K562 (cell line): ENCODE measurements at regions not wholly inside any gene's neighbourhood (a gene's known extent, or its start where the extent isn't known, plus 50 kb on each side); places are given as distances from the start of the nearest gene placed in this dataset.

Experiments
- ATAC-seq: fragments of 200-7000 bp; cut with Tn5 transposase; 3 replicates; pipeline ENCODE4 v1.9.1; 2020; ENCODE audit warnings: moderate library complexity
- BruUV-seq: library from RNA; stranded (reverse); fragments of 400-500 nt; replicated peaks from 2 replicates; lab custom pipeline; 2021; lab: Mats Ljungman, UMichigan
- CTCF ChIA-PET: fragments of 300-600 bp; formaldehyde crosslinking; extraction: SDS; loops from one replicate; lab custom pipeline; 2021; ENCODE audit warnings: low intra/inter-chr PET ratio; lab: Yijun Ruan, JAX
- POLR2A ChIA-PET: fragments of 300-600, 350-650 bp; sonication (Branson Sonifier 250); formaldehyde crosslinking; extraction: SDS; loops from one replicate; lab custom pipeline; 2021; ENCODE audit warnings: antibody characterized with exemption, inconsistent platforms; lab: Yijun Ruan, JAX
- DNase-seq, 4 experiments: peaks; one replicate each; pipeline versions ENCODE4 v3.0.0 to v3.0.0-alpha.2; 2011 to 2018; ENCODE audit warnings: low spot score in 3 of 4, mixed read lengths in 3 of 4; ENCODE audit errors: extremely low read depth in 1 of 4
- FAIRE-seq: peaks from 2 replicates; lab custom pipeline; 2011; peaks lifted over from hg19 to GRCh38; lab: Jason Lieb, UNC
- H2AFZ ChIP-seq: 2 replicates; pipeline ENCODE4 v1.6.0; 2011; ENCODE audit warnings: low read depth, low read length, control low read depth, inconsistent platforms
- H3K27ac ChIP-seq: fragments of 200-600 bp; 3 replicates; pipeline ENCODE4 v1.8.0; 2011; ENCODE audit warnings: low read depth, mild to moderate bottlenecking, control low read depth, inconsistent platforms, low read length, moderate library complexity, mixed read lengths; ENCODE audit errors: extremely low read depth
- H3K27me3 ChIP-seq, 2 experiments: fragments of 300-600 bp in 1 of 2; 2 replicates in 1 of 2; 3 replicates in 1 of 2; pipeline versions ENCODE4 v1.6.0 to v1.8.0; 2011; ENCODE audit warnings: inconsistent platforms in 2 of 2, low read length in 2 of 2, mild to moderate bottlenecking in 1 of 2, mixed read lengths in 1 of 2, moderate library complexity in 1 of 2; ENCODE audit not compliant: control insufficient read depth in 2 of 2, insufficient read depth in 2 of 2
- H3K36me3 ChIP-seq: fragments of 300-600 bp; 3 replicates; pipeline ENCODE4 v1.8.0; 2011; ENCODE audit warnings: mild to moderate bottlenecking, low read length, inconsistent platforms; ENCODE audit not compliant: control insufficient read depth, insufficient read depth
- H3K4me1 ChIP-seq, 2 experiments: fragments of 200-600 bp in 1 of 2; replicated peaks in 1 of 2; 2 replicates in 1 of 2; 3 replicates in 1 of 2; pipeline versions ENCODE4 v1.5.1 to v1.8.0; 2011; ENCODE audit warnings: inconsistent platforms in 2 of 2, low read length in 2 of 2, mild to moderate bottlenecking in 1 of 2, mixed read lengths in 1 of 2, moderate library complexity in 1 of 2; ENCODE audit not compliant: control insufficient read depth in 2 of 2, insufficient read depth in 2 of 2
- H3K4me2 ChIP-seq: 2 replicates; pipeline ENCODE4 v1.6.1; 2011; ENCODE audit warnings: low read length, control low read depth, inconsistent platforms, mixed read lengths; ENCODE audit not compliant: insufficient read depth
- H3K4me3 ChIP-seq: fragments of 200-600 bp; sonication (generic), shearing (Covaris generic); 2 replicates; pipeline ENCODE4 v1.5.1; 2016; ENCODE audit warnings: control low read depth, inconsistent platforms
- H3K79me2 ChIP-seq: fragments of 200-600 bp; 3 replicates; pipeline ENCODE4 v1.8.0; 2011; ENCODE audit warnings: low read length, inconsistent platforms; ENCODE audit not compliant: control insufficient read depth, insufficient read depth
- H3K9ac ChIP-seq, 2 experiments: 2 replicates each; pipeline versions ENCODE4 v1.6.0 to v1.6.1; 2011; ENCODE audit warnings: low read depth in 2 of 2, low read length in 2 of 2, control low read depth in 1 of 2, inconsistent platforms in 1 of 2, mild to moderate bottlenecking in 1 of 2, mixed read lengths in 1 of 2; ENCODE audit not compliant: insufficient read depth in 1 of 2
- H3K9me1 ChIP-seq: one replicate; pipeline ENCODE4 v1.6.0; 2011; ENCODE audit warnings: inconsistent platforms, mild to moderate bottlenecking, low read length, moderate library complexity; ENCODE audit not compliant: control insufficient read depth, insufficient read depth
- H3K9me3 ChIP-seq: replicated peaks from 2 replicates; pipeline ENCODE4 v1.5.1; 2011; ENCODE audit warnings: low read depth, low read length, inconsistent platforms; ENCODE audit not compliant: control insufficient read depth, insufficient read depth
- H4K20me1 ChIP-seq: replicated peaks from 2 replicates; pipeline ENCODE4 v1.6.1; 2011; ENCODE audit warnings: low read length, inconsistent platforms, mixed read lengths; ENCODE audit not compliant: control insufficient read depth, insufficient read depth
- BCL6 ChIP-seq: fragments of 250-450 bp; sonication (Bioruptor Pico); IDR thresholded peaks from 2 replicates; pipeline ENCODE4 v1.4.0; 2020
- KDM2B ChIP-seq: fragments of 250-450 bp; sonication (Bioruptor Pico); IDR thresholded peaks from 2 replicates; pipeline ENCODE4 v1.8.0; 2021; ENCODE audit warnings: mild to moderate bottlenecking, moderate library complexity
- NFE2 ChIP-seq: IDR thresholded peaks from 2 replicates; pipeline ENCODE4 v1.6.1; 2014; ENCODE audit warnings: antibody characterized with exemption, low read depth
- NR3C1 ChIP-seq: sonication (generic); formaldehyde crosslinking; IDR thresholded peaks from 2 replicates; pipeline ENCODE4 v1.8.1; 2022; ENCODE audit warnings: missing genetic modification reagents
- U2AF1 ChIP-seq: fragments of 200-400 bp; formaldehyde crosslinking; optimal IDR thresholded peaks from 2 replicates; pipeline ENCODE3; 2017; ENCODE audit warnings: mild to moderate bottlenecking, low read depth, low read length, moderate library complexity
- ZFPM2 ChIP-seq: fragments of 250-450 bp; sonication (Bioruptor Pico); IDR thresholded peaks from 2 replicates; pipeline ENCODE4 v1.5.1; 2022; ENCODE audit warnings: mild to moderate bottlenecking
- ZNF124 ChIP-seq: sonication (generic); formaldehyde crosslinking; IDR thresholded peaks from 2 replicates; pipeline ENCODE4 v1.8.1; 2022; ENCODE audit warnings: missing genetic modification reagents
- ZNF445 ChIP-seq: fragments of 250-450 bp; sonication (Bioruptor Pico); IDR thresholded peaks from 2 replicates; pipeline ENCODE4 v1.4.0; 2020; ENCODE audit warnings: low read depth, mild to moderate bottlenecking, moderate library complexity
- ZNF644 ChIP-seq: fragments of 200-800 bp; sonication (Bioruptor generic); IDR thresholded peaks from 2 replicates; pipeline ENCODE4 v1.6.1; 2016; ENCODE audit warnings: low read depth, missing genetic modification characterization, missing compliant biosample characterization
- ZNF76 ChIP-seq: fragments of 250-450 bp; sonication (Bioruptor Pico); IDR thresholded peaks from 2 replicates; pipeline ENCODE4 v1.4.0; 2020; ENCODE audit warnings: mild to moderate bottlenecking, moderate library complexity, borderline replicate concordance
- ZNF766 ChIP-seq: fragments of 200-800 bp; sonication (Bioruptor generic); conservative IDR thresholded peaks from 2 replicates; pipeline ENCODE4 v1.6.1; 2016; ENCODE audit warnings: missing genetic modification characterization, missing compliant biosample characterization
- WGBS: fragments of 100-300 bp; shearing (Covaris generic); methylation state at CpG from one replicate; pipeline ENCODE4 v1.1.6; 2016; ENCODE audit warnings: low coverage, mixed read lengths; ENCODE audit not compliant: insufficient coverage; ENCODE audit errors: missing lambda C conversion rate; 5-methylcytosine and 5-hydroxymethylcytosine counted together
- in situ Hi-C: fragments of 300-500 bp; cut with MboI; formaldehyde crosslinking; loops from 4 replicates; pipeline ENCODE4 v1.15.0; 2018; ENCODE audit warnings: inconsistent platforms, mixed read lengths
- intact Hi-C: fragments of 100-400 bp; cut with micrococcal nuclease; formaldehyde crosslinking; loops from 2 replicates; pipeline ENCODE4 v1.14.2; 2022
- TF ChIP-seq, protein P1 (sequence below): fragments of 250-450 bp; sonication (Bioruptor Pico); IDR thresholded peaks from 2 replicates; pipeline ENCODE4 v1.4.0; 2020; ENCODE audit warnings: mild to moderate bottlenecking, moderate library complexity
- TF ChIP-seq, protein P2 (sequence below): fragments of 200-400 bp; formaldehyde crosslinking; IDR thresholded peaks from 2 replicates; pipeline ENCODE4 v1.6.1; 2017; ENCODE audit warnings: mild to moderate bottlenecking, low read depth, low read length, moderate library complexity

DNA sequence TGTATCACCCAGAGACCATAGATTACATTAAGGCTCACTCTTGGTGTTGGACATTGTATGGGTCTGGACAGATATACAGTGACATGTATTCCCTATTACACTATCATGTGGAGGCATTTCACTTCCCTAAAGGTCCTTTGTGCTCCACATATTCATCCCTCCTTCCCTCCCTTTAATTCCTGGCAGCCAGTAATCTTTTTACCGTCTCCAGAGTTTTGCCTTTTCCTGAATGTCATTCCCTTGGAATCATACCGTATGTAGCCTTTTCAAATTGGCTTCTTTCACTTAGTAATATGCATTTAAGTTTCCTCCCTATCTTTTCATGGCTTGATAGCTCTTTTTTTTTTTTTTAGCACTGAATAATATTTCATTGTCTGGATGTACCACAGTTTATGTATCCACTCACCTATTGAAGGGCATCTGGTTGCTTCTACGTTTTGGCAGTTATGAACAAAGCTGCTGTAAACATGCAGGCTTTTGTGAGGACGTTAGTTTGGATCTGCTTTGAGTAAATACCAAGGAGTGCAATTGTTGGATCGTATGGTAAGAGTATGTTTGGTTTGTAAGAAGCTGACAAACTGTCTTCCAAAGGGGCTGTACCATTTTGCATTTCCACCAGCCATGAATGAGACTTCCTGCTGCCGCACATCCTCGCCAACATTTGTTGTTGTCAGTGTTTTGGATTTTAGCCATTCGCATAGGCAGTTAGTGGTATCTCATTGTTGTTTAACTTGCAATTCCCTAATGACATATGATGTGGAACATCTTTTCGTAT, 122.1 kb upstream of the SMIM23 start:
- Histone ChIP-seq H3K9me1 (no peaks in the 10 kb centered on the region), H3K4me1 (peaks cover 0 to 7% of the 10 kb centered on the region in 2 experiments; a peak in 1 of 5 replicates), H3K9me3 (no peaks in the 10 kb centered on the region), H2AFZ (no peak overlapping the region), H3K36me3 (no peaks in the 10 kb centered on the region), H3K4me2 (no peak overlapping the region), H3K27me3 (peaks cover 6 to 36% of the 10 kb centered on the region in 2 experiments; a peak in 3 of 5 replicates), H3K4me3 (no peak overlapping the region), H4K20me1 (no peaks in the 10 kb centered on the region; the same call in 1 of the 2 replicates), H3K9ac (no peak overlapping the region), H3K79me2 (no peaks in the 10 kb centered on the region), H3K27ac (no peak overlapping the region)
- DNase-seq (no peak), ATAC-seq (no peak), FAIRE-seq (no peak)
- POLR2A ChIA-PET = no interaction called here
- intact Hi-C loops = no loop called here
- no TSS peak for BruUV-seq
- CTCF ChIA-PET = no interaction called here
- WGBS = 0% methylated on average over 9 of the region's 9 CpGs
- TF ChIP-seq, protein P1, sequence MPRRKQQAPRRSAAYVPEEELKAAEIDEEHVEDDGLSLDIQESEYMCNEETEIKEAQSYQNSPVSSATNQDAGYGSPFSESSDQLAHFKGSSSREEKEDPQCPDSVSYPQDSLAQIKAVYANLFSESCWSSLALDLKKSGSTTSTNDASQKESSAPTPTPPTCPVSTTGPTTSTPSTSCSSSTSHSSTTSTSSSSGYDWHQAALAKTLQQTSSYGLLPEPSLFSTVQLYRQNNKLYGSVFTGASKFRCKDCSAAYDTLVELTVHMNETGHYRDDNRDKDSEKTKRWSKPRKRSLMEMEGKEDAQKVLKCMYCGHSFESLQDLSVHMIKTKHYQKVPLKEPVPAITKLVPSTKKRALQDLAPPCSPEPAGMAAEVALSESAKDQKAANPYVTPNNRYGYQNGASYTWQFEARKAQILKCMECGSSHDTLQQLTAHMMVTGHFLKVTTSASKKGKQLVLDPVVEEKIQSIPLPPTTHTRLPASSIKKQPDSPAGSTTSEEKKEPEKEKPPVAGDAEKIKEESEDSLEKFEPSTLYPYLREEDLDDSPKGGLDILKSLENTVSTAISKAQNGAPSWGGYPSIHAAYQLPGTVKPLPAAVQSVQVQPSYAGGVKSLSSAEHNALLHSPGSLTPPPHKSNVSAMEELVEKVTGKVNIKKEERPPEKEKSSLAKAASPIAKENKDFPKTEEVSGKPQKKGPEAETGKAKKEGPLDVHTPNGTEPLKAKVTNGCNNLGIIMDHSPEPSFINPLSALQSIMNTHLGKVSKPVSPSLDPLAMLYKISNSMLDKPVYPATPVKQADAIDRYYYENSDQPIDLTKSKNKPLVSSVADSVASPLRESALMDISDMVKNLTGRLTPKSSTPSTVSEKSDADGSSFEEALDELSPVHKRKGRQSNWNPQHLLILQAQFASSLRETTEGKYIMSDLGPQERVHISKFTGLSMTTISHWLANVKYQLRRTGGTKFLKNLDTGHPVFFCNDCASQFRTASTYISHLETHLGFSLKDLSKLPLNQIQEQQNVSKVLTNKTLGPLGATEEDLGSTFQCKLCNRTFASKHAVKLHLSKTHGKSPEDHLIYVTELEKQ (CRISPR knock-in tag) = no peak
- no peak for TF ChIP-seq NR3C1 (CRISPR knock-in tag)
- TF ChIP-seq, protein P2, sequence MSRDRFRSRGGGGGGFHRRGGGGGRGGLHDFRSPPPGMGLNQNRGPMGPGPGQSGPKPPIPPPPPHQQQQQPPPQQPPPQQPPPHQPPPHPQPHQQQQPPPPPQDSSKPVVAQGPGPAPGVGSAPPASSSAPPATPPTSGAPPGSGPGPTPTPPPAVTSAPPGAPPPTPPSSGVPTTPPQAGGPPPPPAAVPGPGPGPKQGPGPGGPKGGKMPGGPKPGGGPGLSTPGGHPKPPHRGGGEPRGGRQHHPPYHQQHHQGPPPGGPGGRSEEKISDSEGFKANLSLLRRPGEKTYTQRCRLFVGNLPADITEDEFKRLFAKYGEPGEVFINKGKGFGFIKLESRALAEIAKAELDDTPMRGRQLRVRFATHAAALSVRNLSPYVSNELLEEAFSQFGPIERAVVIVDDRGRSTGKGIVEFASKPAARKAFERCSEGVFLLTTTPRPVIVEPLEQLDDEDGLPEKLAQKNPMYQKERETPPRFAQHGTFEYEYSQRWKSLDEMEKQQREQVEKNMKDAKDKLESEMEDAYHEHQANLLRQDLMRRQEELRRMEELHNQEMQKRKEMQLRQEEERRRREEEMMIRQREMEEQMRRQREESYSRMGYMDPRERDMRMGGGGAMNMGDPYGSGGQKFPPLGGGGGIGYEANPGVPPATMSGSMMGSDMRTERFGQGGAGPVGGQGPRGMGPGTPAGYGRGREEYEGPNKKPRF = no peak
- TF ChIP-seq ZNF445 (CRISPR knock-in tag) = no peak
- TF ChIP-seq ZNF124 (CRISPR knock-in tag) = no peak
- TF ChIP-seq BCL6 (CRISPR knock-in tag) = no peak
- TF ChIP-seq KDM2B = no peak
- TF ChIP-seq U2AF1 = no peak
- no peak for TF ChIP-seq NFE2
- TF ChIP-seq ZNF766 (CRISPR knock-in tag) = no peak
- no peak for TF ChIP-seq ZNF76 (CRISPR knock-in tag)
- no peak for TF ChIP-seq ZFPM2
- TF ChIP-seq ZNF644 = no peak
- in situ Hi-C loops = no loop called here
